GM23248 (cell line): ENCODE measurements at regions not wholly inside any gene's neighbourhood (a gene's known extent, or its start where the extent isn't known, plus 50 kb on each side); places are given as distances from the start of the nearest gene placed in this dataset.

ENCODE experiments used
- EZH2 ChIP-seq: fragments of 200-600 bp; sonication (generic); IDR thresholded peaks from 2 replicates; pipeline ENCODE4 v1.6.1; 2018; ENCODE audit warnings: antibody characterized with exemption, mild to moderate bottlenecking; ENCODE audit not compliant: insufficient read depth, poor library complexity, severe bottlenecking
- EZH2phosphoT487 ChIP-seq: fragments of 200-600 bp; sonication (generic); IDR thresholded peaks from 2 replicates; pipeline ENCODE4 v1.6.1; 2018; ENCODE audit warnings: antibody characterized with exemption, moderate library complexity, mild to moderate bottlenecking, low read depth; ENCODE audit not compliant: insufficient read depth

DNA sequence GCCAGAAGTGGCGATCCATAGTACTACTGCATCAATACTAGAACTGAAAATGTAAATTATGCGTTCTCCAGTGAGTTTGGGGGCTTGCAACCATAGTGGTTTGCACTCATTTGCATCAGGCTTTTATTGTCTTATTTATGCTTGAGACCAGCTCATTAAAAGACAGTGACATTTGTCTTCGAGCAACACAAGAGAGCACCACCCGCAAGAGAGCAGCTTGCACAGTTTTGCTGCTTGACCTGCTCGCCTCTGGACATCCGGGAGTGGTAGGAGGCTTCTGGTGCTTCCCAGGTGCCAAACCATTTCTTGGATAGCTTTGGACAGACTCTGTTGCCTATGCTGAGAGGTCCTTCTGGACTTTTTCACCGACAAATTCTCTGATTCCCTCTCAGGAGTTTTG, 294.6 kb downstream of the MEX3B start:
- TF ChIP-seq EZH2 = no peak
- TF ChIP-seq EZH2phosphoT487 = no peak
